T-helper 2 cell treated with Interferon-gamma antibody and Interleukin-4, amounts not matched to agents 5 μg/mL and 100 μg/mL, for 36 hours (primary cell): ENCODE measurements at regions not wholly inside any gene's neighbourhood (a gene's known extent, or its start where the extent isn't known, plus 50 kb on each side); places are given as distances from the start of the nearest gene placed in this dataset.

Source experiments
- DNase-seq: peaks from one replicate; pipeline ENCODE4 v3.0.0; 2021; ENCODE audit warnings: low spot score
- H3K27ac Mint-ChIP-seq: one replicate; pipeline ENCODE4 v1.8.0; 2021; ENCODE audit warnings: mild to moderate bottlenecking, mixed read lengths
- H3K27me3 Mint-ChIP-seq: one replicate; pipeline ENCODE4 v1.8.0; 2021; ENCODE audit warnings: low read depth, mixed read lengths
- H3K36me3 Mint-ChIP-seq: one replicate; pipeline ENCODE4 v1.8.0; 2021; ENCODE audit warnings: low read depth, mixed read lengths
- H3K4me1 Mint-ChIP-seq: one replicate; pipeline ENCODE4 v1.8.0; 2021; ENCODE audit warnings: low read depth, mixed read lengths
- H3K4me3 Mint-ChIP-seq: one replicate; pipeline ENCODE4 v1.8.0; 2022; ENCODE audit warnings: mild to moderate bottlenecking, moderate library complexity, mixed read lengths
- H3K9me3 Mint-ChIP-seq: one replicate; pipeline ENCODE4 v1.8.0; 2021; ENCODE audit warnings: mixed read lengths

DNA sequence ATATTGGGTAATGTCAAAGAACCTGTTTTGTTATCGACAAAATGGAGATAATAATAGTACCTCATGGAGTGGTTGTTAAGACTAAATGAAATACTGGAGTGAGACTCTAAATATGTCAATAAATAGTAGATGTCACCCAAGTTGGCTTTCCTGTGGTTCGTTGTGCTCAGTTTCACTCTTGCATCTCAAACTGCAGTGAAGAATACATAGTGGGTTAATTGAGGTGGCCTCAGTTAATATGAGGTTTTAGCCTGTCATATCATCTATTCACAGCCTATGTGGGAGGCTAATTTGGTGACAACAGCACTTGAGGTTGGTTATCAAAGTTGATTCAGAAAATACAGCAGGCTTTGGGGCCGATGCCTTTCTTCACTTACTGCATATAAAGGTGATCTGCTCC, 485.5 kb upstream of the SUCLG2 start:
- Mint-ChIP-seq H3K4me1 (no peaks in the 10 kb centered on the region), H3K4me3 (no peak overlapping the region), H3K36me3 (no peaks in the 10 kb centered on the region), H3K27me3 (no peaks in the 10 kb centered on the region), H3K9me3 (peaks cover 5% of the 10 kb centered on the region), H3K27ac (no peak overlapping the region)
- DNase-seq: no peak

DNA sequence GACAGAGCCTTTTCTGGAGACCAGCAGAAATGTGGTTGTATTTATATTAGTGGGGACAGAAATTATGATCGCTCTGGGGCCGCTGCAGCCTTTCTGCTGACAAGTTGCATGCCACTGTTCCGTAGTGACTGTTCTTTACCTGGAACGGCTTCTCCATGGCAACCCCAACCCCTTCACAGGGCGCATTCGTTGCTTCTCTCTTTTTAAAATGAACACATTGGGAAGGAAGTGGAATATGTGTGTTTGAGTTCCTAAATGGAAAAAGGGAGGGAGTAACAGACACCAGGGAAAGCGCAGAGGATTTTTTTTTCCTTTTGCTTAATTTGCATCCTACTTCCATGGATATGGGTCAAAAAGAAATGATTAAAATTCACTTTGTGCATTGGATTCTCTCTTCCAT, 482.0 kb upstream of the SUCLG2 start:
- no peak for DNase-seq
- no peak overlapping the region for H3K27ac Mint-ChIP-seq
- H3K4me1 Mint-ChIP-seq: no peaks in the 10 kb centered on the region
- H3K36me3 Mint-ChIP-seq: no peaks in the 10 kb centered on the region
- no peaks in the 10 kb centered on the region for H3K9me3 Mint-ChIP-seq
- H3K27me3 Mint-ChIP-seq: no peaks in the 10 kb centered on the region
- H3K4me3 Mint-ChIP-seq: no peak overlapping the region

DNA sequence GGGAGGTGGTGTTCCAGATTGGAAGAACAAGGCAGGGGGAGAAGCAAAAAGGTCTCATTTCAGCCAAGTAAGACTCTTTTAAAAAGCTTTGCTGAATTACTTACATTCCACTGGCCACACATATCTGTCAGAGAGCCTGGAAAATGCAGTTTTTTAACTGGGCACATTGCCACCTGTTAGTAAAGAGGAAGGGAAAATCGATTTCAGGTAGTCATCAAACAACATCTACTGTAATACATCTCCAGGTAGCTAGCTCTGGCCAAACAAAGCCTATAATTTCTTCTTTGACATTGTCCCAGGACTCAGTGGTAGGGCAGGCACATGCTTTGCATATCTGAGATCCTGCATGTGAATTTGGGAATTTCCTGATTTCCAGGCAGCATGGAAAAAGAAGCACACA, 480.7 kb upstream of the SUCLG2 start:
- Mint-ChIP-seq H3K9me3 (no peaks in the 10 kb centered on the region), H3K4me1 (no peaks in the 10 kb centered on the region), H3K27me3 (no peaks in the 10 kb centered on the region), H3K4me3 (no peak overlapping the region), H3K27ac (no peak overlapping the region), H3K36me3 (no peaks in the 10 kb centered on the region)
- DNase-seq: no peak

DNA sequence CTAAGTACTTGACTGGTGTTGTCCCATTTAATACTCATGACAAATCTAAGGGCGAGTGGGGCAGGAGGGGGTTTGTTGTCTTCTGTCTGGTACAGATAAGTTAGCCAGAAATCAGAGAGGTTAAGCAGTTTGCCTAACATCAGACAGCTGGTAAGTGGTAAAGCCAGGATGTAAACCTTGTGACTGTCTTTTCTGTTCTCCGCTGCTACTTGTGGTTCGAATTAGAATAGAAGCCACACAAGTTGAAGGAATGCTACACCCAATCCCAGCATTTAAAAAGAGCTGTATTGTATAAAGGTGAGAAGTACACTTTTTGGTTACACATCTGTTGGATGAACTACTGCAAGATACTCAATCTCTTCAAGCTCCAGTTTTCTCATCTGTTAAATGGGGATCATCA, 474.7 kb upstream of the SUCLG2 start:
- no peaks in the 10 kb centered on the region for H3K4me1 Mint-ChIP-seq
- no peaks in the 10 kb centered on the region for H3K9me3 Mint-ChIP-seq
- no peaks in the 10 kb centered on the region for H3K36me3 Mint-ChIP-seq
- H3K27ac Mint-ChIP-seq: no peak overlapping the region
- H3K4me3 Mint-ChIP-seq: no peak overlapping the region
- H3K27me3 Mint-ChIP-seq: no peaks in the 10 kb centered on the region
- DNase-seq: no peak

DNA sequence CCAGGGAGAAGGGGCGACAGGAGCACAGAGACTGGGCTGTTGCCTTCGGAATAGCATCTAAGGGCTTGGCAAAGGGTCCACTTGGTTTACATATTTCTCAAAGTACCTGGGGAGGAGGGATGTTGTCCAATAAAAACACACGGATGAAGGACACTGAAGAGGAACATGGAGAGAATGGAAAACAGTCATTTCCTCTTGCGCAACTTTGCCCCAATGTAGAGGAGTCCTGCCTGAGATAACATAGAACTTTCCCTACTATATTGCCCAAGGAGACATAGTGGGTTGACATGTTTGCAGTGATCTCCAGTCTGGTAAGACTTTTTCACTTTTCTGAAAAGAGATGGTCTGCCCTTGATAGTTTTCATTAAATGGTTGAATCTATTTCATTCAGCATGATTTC, 468.8 kb upstream of the SUCLG2 start:
- H3K27ac Mint-ChIP-seq: no peak overlapping the region
- peaks cover 3% of the 10 kb centered on the region for H3K9me3 Mint-ChIP-seq
- DNase-seq: no peak
- no peaks in the 10 kb centered on the region for H3K36me3 Mint-ChIP-seq
- no peak overlapping the region for H3K4me3 Mint-ChIP-seq
- H3K27me3 Mint-ChIP-seq: no peaks in the 10 kb centered on the region
- H3K4me1 Mint-ChIP-seq: no peaks in the 10 kb centered on the region

DNA sequence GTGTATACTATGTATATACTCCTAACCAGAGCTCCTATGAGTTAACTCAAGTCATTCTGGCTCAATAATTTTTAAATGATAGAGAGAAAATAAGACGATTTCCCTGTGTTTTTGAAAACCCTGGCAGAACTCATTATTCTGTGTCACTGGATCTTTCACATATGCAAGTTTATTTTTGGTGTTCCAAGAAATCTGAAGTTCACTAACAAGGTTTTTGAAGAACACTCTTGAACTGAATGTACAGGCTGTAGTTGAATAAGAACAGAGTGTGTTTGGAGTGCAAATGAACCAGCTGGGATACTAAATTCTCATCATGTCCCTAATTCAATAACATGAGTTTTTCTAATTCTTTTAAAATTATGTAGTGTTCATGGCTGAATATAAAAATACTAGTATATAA, 466.9 kb upstream of the SUCLG2 start:
- DNase-seq: no peak
- H3K36me3 Mint-ChIP-seq: no peaks in the 10 kb centered on the region
- no peaks in the 10 kb centered on the region for H3K27me3 Mint-ChIP-seq
- no peaks in the 10 kb centered on the region for H3K4me1 Mint-ChIP-seq
- no peak overlapping the region for H3K4me3 Mint-ChIP-seq
- H3K9me3 Mint-ChIP-seq: peaks cover 3% of the 10 kb centered on the region
- no peak overlapping the region for H3K27ac Mint-ChIP-seq

DNA sequence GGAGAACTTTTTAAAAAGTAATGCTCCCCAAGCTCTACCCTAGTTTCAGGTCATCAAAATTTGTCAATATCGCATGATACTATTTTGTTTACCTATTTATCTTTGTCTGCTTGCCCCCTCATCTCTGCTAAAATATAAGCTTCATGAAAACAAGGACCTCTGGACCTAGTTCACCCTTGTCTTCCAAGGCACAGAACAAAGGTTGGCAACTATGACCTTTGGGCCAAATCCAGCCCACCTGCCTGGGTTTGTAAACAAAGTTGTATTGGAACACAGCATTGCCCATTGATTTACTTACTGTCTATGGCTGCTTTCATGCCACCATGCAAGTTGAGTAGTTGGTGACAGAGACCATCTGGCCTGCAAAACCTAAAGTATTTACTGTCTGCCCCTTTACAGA, 462.2 kb upstream of the SUCLG2 start:
- Mint-ChIP-seq H3K4me3 (no peak overlapping the region), H3K27me3 (no peaks in the 10 kb centered on the region), H3K9me3 (peaks cover 3% of the 10 kb centered on the region), H3K4me1 (no peaks in the 10 kb centered on the region), H3K36me3 (no peaks in the 10 kb centered on the region), H3K27ac (no peak overlapping the region)
- DNase-seq: no peak

DNA sequence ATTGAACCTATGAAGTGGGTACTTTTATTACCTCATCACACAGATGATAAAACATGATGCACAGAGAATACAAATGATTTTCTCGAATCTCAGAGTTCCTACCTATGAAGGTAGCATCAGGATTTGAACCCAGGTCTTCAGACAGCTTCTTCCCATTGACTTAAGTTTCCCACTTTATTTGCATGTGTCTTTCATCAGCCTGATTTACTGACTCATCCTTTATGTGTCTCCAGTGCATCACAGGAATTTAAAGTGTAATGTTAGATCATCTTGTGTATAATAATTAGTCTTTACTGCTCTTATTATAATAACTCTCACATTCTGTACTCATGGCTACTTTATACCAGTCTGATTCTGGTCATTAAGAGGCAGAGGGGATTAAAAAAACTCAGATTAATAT, 449.4 kb upstream of the SUCLG2 start:
- H3K27me3 Mint-ChIP-seq: no peaks in the 10 kb centered on the region
- peaks cover 9% of the 10 kb centered on the region for H3K9me3 Mint-ChIP-seq
- H3K4me3 Mint-ChIP-seq: no peak overlapping the region
- H3K4me1 Mint-ChIP-seq: no peaks in the 10 kb centered on the region
- H3K36me3 Mint-ChIP-seq: no peaks in the 10 kb centered on the region
- no peak overlapping the region for H3K27ac Mint-ChIP-seq
- DNase-seq: no peak

DNA sequence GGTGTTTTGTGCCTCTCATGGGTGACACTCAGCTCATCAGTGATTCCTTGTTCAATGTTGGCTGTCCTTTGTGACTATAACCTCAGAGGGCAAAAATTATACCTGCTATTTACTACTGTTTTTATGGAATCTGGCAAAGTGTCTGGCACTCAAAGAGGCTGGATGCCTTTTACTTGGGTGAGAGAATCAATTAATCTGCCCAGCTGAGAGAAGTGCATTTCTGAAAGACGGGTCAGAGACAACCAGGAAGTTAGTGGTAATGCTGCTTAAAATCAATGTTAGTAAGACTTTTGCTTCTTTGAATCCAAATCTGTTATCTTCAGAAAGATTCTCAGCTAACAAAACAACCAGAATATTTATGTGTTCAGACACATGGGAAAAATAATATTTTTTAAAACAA, 436.2 kb upstream of the SUCLG2 start:
- Mint-ChIP-seq H3K27me3 (peaks cover 2% of the 10 kb centered on the region), H3K36me3 (no peaks in the 10 kb centered on the region), H3K9me3 (no peaks in the 10 kb centered on the region), H3K27ac (no peak overlapping the region), H3K4me3 (no peak overlapping the region), H3K4me1 (peaks cover 18% of the 10 kb centered on the region)
- DNase-seq: no peak

DNA sequence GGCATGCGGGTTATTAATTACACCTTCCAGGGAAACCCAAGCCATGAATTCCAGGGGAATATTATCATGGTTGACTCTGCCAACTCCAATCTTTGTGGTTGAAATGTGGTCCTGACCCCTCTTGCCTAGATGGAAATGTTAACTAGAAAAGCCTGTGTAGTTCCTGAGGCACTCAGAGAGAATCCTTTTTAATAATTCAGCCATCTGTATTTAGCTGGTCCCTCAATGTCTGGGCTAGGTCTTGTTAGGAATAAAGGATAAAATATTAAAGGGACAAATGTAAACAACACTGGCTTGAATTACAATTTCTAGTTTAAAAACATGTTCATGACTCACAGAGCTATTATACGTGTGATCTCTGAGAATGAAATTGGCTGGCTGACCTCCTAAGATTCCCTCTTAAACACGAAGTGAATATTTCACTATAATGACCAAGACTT, 435.2 kb upstream of the SUCLG2 start:
- Mint-ChIP-seq H3K27ac (no peak overlapping the region), H3K9me3 (no peaks in the 10 kb centered on the region), H3K36me3 (no peaks in the 10 kb centered on the region), H3K27me3 (peaks cover 2% of the 10 kb centered on the region), H3K4me3 (no peak overlapping the region), H3K4me1 (peaks cover 18% of the 10 kb centered on the region)
- DNase-seq: no peak

DNA sequence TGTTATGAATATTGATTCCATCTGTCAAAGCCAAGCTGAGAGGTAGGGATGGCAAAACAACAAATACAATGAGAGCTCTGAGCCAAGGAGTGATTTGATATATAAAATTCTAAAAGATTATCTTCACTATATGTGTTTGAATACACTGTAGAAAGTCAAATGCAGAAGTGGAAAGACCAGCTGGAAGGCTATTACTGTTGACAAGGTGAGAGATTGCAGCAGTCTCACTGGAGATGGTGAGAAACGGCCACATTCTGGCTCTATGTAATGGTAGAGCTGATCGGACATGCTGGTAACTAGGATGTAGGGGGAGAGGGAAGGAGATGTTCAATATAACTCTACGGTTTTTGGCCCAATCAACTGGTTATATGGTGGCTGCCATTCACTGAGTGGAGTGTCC, 434.2 kb upstream of the SUCLG2 start:
- H3K4me3 Mint-ChIP-seq: peak overlapping the region; percentile 2
- H3K9me3 Mint-ChIP-seq: no peaks in the 10 kb centered on the region
- no peak overlapping the region for H3K27ac Mint-ChIP-seq

DNA sequence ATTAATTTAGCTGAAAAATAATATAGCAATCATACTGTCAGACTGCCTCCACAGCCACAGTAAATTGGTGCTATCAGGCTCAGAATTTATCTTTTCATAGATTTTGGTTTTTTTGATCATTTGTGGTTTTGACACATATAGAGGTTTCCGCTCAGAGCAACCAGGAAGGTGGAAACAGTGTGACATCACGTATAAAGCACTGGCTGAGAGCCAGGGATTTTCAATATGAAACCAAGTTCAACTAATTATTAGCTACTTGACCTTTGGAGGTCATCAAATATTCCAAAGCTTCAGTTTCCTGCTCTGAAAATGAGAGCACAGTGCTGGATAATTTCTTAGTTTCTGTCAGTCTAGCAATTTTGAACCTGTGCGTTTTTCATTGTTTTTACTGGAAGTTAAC, 433.8 kb upstream of the SUCLG2 start:
- H3K27ac Mint-ChIP-seq: no peak overlapping the region
- H3K9me3 Mint-ChIP-seq: no peaks in the 10 kb centered on the region
- peak overlapping the region; percentile 2 for H3K4me3 Mint-ChIP-seq
- DNase-seq: peak; percentile 3
- H3K36me3 Mint-ChIP-seq: no peaks in the 10 kb centered on the region
- peaks cover 18% of the 10 kb centered on the region for H3K4me1 Mint-ChIP-seq
- peaks cover 2% of the 10 kb centered on the region for H3K27me3 Mint-ChIP-seq

More for the DNA sequence above, 434.2 kb upstream of the SUCLG2 start:
- no peak for DNase-seq
- H3K4me1 Mint-ChIP-seq: peaks cover 18% of the 10 kb centered on the region
- peaks cover 2% of the 10 kb centered on the region for H3K27me3 Mint-ChIP-seq
- H3K36me3 Mint-ChIP-seq: no peaks in the 10 kb centered on the region

DNA sequence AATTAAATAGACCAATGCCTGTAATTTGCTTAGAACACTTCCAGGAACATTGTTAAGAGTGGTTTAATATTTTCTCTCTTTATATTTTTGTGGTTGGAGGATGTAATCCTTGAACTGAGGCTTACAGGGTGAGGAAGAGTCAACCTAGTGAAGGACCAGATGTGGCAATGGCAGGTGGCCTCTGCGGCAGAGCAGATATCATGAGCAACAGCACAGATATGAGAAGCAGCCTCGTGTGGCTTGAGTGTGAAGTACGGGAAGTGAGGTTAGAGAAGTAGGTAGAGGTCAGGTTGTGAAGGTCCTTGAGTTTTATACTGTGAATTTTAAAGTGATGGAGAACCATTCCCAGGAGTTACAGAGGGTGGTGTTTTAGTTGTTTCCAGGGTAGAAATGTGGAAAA, 417.6 kb upstream of the SUCLG2 start:
- H3K4me3 Mint-ChIP-seq: no peak overlapping the region
- H3K36me3 Mint-ChIP-seq: peaks cover 1% of the 10 kb centered on the region
- H3K27ac Mint-ChIP-seq: no peak overlapping the region
- H3K27me3 Mint-ChIP-seq: no peaks in the 10 kb centered on the region
- DNase-seq: no peak
- H3K4me1 Mint-ChIP-seq: no peaks in the 10 kb centered on the region
- H3K9me3 Mint-ChIP-seq: peaks cover 16% of the 10 kb centered on the region

DNA sequence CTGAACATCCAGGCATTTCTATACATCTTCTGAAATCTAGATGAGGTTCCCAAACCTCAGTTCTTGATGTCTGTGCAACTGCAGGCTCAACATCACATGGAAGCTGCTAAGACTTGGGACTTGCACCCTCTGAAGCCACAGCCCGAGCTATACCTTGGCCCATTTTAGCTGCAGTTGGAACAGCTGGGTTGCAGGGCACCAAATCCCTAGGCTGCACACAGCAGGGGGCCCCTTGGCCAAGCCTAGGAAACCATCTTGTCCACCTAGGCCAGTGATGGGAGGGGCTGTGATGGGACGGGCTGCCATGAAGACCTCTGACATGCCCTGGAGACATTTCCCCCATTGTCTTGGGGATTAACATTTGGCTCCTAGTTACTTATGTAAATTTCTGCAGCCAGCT, 415.8 kb upstream of the SUCLG2 start:
- Mint-ChIP-seq H3K9me3 (peaks cover 16% of the 10 kb centered on the region), H3K27me3 (no peaks in the 10 kb centered on the region), H3K27ac (no peak overlapping the region), H3K4me1 (no peaks in the 10 kb centered on the region), H3K4me3 (no peak overlapping the region), H3K36me3 (peaks cover 1% of the 10 kb centered on the region)
- no peak for DNase-seq

DNA sequence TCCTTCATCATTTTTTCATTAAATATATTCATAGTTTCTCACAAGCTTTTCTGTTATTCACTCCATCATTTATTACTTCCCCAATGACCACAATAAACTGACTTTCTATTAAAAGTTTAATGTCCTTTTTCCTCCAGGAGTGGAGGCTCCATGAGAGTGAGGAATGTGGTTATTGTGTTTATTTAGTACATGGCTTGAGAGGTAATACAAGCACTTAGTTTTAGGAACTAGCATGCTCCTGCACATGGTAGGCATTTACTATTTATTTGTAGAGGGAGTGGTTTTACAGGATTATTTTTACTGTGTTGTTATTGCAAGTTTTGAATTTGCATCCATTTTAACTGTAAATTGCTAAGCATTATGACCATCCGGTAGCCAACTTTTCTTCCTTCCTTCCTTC, 412.9 kb upstream of the SUCLG2 start:
- H3K4me3 Mint-ChIP-seq: no peak overlapping the region
- DNase-seq: no peak
- H3K27ac Mint-ChIP-seq: no peak overlapping the region
- H3K27me3 Mint-ChIP-seq: no peaks in the 10 kb centered on the region
- peaks cover 16% of the 10 kb centered on the region for H3K9me3 Mint-ChIP-seq
- H3K4me1 Mint-ChIP-seq: no peaks in the 10 kb centered on the region
- H3K36me3 Mint-ChIP-seq: peaks cover 1% of the 10 kb centered on the region
